Fibroblast of peridontal ligament (primary cell): ENCODE measurements at regions not wholly inside any gene's neighbourhood (a gene's known extent, or its start where the extent isn't known, plus 50 kb on each side); places are given as distances from the start of the nearest gene placed in this dataset.
"Not testable (repeated sequence)": the region's sequence is repeated elsewhere in the genome, so short reads cannot be mapped to it uniquely, and the experiment has no call there.

Experiments
- DNase-seq: peaks from one replicate; pipeline ENCODE4 v3.0.0-alpha.2; 2010; ENCODE audit errors: extremely low read depth

DNA sequence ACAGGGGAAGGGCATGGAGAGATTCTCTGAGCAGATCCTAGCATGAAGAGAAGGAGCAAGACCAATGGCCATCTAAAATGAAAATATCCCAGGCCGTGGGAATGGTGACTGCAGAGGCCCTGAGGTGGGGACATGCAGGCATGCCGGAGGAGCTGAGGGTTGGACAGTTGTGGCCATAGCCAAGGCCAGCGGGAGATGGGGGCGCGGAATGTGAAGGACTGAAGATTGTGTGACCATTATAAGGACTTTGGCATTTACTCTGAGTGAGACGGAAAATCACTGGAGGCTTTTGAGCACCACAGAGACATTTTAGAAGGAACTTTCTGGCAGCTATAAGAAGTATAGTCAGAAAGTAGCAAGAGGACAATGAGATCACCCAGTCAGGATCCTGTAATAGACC is 341.1 kb downstream of the SFMBT2 start:
- no peak for DNase-seq

DNA sequence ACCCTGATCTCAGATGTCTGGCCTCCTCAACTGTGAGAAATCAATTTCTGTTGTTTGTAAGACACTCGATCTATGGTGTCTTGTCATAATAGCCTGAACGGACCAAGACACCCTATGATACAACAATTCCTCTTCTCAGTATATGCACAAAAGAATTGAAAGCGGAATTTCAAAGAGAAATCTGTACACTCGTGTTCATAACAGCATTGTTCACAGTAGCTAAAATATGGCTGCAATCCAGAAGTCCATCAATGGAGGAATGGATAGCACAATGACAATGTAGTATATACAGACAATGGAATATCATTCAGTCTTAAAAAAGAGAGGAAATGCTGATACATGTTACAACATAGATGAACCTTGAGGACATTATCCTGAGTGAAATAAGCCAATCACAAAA is 354.6 kb downstream of the SFMBT2 start:
- DNase-seq, result no peak

DNA sequence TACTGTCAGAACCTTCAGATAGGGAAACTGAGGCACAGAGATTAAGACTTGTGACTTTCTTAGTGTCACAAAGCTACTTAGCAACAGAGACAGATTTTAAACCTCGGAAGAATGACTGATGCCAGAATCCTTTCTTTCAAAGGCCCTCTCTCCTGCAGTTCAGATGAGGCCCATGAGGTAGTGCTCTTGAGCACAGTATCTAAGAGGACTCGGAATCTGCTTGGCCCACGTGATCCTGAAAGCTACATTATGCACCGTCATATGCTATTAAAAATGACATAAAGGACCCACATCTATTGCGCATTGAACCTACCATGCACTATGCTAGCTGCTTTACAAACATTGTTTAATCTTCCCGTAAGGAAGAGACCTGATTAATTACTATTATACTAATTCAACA is 355.9 kb downstream of the SFMBT2 start:
- no peak for DNase-seq

DNA sequence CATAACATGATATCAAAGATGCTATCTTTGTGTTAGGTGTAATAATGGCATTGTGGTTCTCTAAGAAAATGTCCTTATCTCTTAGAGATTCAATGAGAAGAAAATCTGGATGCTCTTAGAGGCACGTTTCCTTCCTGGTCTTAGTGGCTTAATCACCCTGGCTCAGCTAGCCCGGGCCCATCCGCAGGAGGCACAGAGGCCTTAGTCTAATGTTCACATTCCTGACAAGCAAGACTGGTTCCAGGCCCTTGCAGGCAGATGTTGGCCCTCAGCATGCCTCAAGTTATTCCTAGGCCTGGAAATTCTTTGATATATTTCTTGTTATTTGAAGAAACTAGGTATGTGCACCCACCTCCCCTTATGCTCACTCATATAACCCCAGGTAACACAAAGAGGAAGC is 357.6 kb downstream of the SFMBT2 start:
- DNase-seq, result no peak

DNA sequence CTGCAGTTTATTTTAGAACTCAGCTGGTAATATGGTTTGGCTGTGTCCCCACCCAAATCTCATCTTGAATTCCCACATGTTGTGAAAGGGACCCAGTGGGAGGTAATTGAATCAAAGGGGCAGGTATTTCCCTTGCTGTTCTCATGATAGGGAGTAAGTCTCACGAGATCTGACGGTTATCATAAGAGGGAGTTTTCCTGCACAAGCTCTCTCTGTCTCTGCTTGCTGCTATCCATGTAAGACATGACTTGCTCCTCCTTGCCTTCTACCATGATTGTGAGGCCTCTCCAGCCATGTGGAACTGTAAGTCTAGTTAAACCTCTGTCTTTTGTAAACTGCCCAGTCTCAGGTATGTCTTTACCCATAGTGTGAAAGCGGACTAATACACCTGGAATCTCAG is 360.8 kb downstream of the SFMBT2 start:
- not testable (repeated sequence) for DNase-seq

DNA sequence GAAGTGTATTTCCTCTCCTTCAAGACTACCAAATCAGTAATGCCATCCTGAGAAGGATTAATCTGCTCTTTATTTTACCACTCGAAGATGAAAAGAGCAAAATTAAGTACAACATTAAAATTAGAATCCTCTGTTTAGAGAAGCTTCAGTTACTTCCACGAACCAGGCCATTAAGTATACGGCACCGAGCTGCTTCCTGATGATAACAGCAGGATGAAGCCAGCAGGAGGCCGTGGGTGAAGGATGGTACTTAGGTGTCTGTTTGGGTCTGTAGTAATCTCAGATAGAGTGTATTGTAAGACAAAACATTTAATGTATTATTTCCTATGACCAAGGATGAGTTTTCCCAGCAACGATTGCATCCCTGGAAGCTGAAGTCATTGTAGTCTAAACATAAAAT is 362.8 kb downstream of the SFMBT2 start:
- DNase-seq, result no peak

DNA sequence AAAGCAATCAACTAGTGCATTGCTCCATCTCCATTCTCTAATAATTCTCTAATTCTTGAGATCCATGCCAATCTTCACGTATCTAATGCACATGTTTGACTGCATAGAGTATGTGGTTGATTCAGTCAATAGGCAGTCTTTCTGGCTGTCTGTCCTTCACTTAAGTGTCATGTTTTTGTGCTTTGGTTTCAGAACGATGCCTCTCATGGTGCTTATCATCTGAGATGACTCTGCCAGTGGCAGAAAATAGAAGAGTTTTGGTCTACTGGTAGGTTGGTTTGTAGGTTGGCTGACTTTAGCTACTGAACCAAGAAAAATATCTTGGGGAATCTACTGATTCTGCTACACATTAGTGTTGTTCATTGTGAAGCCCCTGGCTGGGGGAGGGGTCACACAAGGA is 364.2 kb downstream of the SFMBT2 start:
- no peak for DNase-seq

DNA sequence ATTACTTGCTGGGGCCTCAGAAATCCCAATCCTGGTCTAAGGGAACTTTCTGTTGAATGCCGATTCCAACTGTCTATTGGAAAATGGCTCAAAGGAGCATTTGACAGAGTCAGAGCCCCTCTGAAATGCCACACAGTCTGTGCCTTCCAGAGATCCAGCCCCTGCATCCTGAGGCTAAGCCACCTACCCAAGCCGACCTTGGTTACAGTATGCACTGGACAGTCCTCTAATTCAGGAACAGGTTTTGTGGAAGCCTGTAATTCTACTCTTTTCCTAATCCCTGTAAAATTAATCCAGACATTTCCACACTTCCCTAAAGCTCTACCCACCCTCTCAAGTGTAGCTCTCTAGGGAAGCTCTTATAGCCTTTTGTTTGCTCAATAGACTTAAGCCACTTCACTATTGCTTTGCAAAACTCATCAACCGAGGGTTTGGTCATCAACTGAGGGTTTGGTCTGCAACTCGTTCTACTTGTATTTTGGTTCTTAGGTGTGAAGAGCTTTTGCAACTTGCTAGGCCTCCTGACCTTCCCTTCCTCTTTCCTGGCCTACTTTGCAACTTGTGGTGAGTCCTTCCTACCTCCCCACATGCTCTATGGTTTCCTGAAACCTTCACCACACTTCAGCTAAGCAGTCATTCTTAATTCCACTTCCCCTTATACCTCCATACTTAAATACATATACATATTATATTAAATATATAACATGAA is 364.8 kb downstream of the SFMBT2 start:
- no peak for DNase-seq

DNA sequence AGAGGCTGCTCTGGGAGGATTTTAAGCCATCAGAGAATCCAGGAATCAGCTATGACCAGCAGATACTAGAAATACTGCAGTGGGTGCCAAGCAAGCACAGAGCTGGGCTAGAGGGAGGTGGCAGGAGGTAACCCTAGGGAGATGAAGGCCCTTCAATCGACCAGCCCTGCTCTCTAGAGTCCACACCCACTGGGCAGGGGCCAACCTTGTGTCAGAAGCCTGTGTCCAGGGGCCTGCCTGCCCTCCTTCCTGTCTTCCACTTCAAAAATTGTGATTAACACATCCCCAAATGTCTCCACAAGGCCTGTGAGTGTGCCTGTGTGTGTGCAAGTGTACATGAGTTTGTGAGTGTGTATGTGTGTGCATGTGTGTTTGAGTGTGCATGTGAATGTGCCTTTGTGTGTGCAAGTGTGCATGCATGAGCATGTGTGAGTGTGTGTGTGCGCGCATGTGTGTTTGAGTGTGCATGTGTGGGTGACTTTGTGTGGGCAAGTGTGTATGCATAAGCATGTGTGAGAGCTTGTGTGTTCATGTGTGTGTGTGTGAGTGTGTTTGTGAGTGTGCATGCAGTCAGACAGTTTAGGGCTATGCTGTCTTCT is 367.7 kb downstream of the SFMBT2 start:
- DNase-seq, result no peak

DNA sequence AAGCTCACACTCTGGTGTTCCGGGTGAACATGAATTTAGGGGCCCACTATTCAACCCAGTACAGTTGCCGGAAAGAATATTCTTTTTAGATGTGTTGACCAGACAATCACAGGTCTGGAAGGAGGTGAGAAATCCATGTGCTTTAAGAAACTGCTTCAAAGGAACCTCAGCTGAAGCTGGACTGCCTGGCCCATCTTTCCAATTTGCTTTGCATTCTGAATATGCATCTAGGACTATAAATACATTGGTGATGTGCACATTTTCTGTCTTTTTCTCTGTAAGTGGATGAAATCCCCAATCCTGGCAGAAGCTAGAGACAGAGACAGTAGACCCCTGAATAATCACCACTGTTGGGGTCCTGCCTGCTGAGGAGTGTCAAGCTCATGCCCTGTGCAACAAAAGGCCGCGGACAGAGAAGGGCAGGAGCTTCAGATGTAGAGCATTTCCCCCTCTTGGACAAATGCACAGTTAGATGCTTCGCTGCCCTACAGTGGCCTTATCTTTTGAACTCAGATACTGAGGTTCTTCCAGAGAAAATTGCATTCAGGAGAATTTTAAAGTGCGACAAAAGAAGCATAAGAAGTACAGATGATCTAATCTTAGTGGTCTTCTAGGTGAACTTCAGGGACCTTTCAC is 368.3 kb downstream of the SFMBT2 start:
- DNase-seq, result no peak

DNA sequence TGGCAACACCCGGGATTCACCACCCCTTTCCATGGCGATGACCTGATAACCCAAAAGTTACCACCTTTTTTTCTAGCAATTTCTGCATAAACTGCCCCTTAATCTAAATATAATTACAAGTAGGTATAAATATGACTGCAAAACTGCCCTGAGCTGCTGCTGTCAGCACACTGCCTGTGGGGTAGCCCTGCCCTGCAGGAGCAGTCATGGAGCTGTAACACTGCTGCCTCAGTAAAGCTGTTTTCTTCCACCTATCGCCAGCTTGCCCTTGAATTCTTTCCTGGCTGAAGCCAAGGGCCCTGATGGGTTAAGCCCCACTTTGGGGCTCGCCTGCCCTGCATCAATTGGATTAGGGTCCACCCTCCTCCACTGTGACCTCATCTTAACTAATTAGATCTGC is 368.8 kb downstream of the SFMBT2 start:
- no peak for DNase-seq

DNA sequence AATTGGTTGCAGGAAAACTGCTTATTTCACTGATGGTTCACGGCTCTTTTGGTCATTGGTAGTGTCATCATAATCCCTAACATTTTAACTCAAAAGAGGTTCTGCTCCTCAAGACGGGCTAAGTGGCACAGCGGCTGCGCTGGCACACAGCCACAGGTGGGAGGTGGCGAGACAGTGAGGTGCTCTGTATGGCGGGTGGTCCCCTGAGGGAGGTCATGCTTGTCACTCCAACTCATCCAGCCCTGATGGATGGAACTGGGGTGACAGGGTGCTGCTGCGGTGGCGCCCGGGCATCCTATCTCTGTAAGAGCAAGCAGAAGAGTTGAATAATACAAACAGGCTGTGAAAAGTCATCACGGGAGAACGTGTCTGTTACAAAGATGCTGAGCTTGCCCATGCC is 370.2 kb downstream of the SFMBT2 start:
- no peak for DNase-seq

DNA sequence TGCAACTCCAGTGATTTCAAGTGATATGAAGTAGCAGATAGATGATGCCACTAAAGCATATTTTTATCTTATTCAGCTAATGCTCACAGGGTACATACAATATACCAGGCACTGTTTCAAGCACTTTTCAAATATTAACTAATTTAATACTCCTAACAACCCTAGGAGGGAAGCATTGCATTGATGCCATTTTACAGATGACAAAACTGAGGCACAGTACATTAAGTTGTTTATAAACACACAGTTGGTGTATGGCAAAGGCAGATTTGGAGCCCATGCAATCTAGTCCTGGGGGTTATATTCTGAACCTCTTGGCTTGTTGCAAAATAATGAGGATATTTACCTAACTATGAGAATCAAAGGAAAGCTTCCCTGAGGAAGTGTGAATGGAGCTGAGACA is 371.0 kb downstream of the SFMBT2 start:
- DNase-seq, result no peak

DNA sequence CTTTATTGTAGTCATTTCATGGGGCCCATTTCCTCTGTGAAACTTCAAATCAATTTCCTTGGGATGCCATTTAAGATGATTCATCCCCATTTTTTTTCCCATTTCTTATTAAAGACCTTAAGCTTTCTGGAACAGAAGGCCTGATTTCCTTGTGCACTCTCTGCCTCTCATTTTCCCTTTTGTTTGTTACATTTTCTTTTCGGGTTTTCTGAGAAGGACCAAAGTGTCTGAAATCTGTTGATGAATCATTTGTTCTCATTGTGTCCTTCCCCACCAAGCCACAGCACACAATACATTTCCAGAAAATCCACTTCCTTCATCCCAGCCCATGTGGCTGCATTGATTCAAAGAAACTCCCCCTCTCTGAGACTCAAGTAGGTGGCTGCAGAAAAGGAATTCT is 372.4 kb downstream of the SFMBT2 start:
- DNase-seq, result no peak

DNA sequence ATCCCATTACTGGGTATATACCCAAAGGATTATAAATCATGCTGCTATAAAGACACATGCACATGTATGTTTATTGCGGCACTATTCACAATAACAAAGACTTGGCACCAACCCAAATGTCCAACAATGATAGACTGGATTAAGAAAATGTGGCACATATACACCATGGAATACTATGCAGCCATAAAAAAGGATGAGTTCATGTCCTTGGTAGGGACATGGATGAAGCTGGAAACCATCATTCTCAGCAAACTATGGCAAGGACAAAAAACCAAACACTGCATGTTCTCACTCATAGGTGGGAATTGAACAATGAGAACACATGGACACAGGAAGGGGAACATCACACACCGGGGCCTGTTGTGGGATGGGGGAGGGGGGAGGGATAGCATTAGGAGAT is 373.4 kb downstream of the SFMBT2 start:
- DNase-seq, result not testable (repeated sequence)

DNA sequence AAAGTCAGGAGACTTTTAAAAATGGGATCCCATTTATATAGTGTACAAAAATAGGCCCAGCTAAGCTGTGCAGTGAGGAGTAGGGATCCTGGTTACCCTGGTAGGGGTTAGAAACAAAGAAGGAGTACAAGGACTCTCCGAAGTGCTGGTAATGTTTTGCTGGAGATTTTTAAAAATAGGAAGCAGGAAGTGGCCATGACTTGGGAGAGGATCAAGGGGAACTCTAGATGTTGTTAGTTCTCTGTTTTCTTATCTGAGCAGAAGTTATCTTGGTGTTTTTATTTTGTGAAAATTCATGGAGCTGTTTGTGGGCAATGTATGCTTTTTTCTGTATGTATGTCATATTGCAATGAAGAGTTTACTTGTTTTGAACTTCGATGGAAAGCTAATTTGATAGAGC is 373.9 kb downstream of the SFMBT2 start:
- DNase-seq, result no peak

DNA sequence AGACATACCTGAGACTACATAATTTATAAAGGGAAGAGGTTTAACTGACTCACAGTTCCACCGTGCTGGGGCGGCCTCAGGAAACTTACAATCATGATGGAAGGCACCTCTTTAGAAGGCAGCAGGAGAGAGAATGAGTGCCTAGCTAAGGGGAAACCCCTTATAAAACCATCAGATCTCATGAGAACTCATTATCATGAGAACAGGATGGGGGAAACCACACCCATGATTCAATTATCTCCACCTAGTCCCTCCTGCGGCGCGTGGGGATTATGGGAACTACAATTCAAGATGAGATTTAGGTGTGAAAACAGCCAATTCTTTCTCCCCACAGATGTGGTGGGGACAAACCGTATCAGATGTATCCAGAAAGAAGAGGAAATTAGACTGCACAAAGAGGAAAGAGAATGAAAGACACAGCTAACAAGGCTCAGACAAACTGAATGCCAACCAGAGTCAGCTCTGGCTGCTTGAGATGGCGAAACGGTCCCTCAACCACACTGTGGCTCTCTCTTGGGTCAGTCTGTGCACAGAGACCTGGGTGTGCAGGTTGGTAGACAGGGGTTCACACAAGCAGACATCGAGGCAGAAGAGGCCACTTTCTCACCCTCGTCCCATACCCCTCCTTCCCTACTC is 375.6 kb downstream of the SFMBT2 start:
- no peak for DNase-seq

DNA sequence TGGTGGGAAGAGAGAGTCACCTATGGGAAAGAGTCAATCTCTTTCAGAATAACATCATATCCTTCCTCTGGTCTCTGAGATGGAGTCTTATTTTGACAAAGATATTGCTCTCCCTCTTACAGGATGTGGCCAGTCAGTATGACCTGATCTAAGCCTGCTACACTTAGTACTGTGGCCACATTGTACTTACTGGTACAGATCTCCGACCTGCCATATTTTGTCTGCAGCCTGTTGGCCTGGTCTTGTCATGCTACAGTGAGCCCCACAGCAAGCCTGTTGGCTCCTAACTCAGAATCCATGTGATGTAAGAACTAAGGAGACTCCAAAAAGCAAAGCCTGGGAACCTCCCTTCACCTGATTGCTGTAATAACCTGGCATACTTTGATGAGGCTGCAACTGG is 377.8 kb downstream of the SFMBT2 start:
- no peak for DNase-seq

DNA sequence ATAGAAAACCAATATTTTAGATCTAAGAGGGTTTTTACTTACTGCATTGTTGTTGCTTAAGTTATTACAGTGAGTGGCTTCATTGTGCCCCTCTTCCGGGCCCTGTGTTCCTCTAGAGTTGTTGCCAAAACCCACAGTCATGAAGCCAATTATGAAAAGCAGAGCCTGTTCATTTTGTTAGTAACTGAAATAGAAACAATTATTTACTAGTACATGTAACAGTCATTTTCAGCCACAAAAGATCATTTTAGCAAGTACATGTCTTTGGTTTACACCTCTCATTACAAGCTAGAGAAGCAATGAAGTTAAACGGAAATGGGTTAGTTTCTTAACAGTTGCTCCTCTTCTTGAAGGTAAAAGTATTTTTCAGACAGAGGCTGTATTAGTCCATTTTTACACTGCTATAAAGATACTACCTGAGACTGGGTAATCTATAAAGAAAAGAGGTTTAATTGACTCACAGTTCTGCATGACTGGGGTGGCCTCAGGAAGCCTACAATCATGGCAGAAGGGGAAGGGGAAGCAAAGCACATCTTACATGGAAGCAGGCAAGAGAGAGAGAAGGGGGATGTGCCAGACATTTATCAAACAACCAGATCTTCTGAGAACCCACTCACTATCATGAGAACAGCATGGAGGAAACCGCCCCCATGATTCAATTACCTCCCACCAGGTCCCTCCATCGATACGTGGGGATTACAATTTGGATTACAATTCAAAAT is 380.5 kb downstream of the SFMBT2 start:
- DNase-seq, result no peak

DNA sequence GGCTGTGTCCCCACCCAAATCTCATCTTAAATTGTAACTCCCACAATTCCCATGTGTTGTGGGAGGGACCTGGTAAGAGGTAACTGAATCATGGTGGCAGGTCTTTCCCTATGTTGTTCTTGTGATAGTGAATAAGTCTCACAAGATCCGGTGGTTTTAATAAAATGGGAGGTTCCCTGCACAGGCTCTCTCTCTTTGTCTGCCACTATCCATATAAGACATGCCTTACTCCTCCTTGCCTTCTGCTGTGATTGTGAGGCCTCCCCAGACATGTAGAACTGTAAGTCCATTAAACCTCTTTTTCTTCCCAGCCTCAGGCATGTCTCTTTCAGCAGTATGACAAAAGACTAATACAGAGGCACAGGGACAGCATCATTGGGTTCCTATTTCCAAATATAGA is 381.2 kb downstream of the SFMBT2 start:
- DNase-seq, result no peak

DNA sequence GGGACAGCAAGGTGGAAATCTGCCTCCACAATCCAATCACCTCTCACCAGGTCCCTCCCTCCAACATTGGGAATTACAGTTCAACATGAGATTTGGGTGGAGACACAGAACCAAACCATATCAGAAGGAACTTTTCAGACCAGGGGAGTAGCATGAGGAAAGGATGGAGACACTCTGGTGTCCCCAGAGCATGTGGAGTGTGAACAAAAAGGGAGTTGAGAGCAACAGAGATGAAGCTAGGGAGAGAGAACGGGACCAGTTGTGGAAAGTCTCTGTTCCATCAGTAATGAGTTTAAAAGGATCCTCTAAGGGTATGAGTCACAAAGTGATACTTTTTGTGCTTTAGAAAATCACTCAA is 382.0 kb downstream of the SFMBT2 start:
- DNase-seq, result no peak
